ENCODE measurements at regions not wholly inside any gene's neighbourhood (a gene's known extent, or its start where the extent isn't known, plus 50 kb on each side); places are given as distances from the start of the nearest gene placed in this dataset.

GRCh38 chr5:153136910-153137614, 353.4 kb upstream of the GRIA1 start:
- ChIA-PET POLR2A (no interaction called here), CTCF (no interaction called here)
- Histone ChIP-seq H3K9me3 (no peaks in the 10 kb centered on the region), H3K4me3 (no peak overlapping the region), H3K4me1 (no peaks in the 10 kb centered on the region), H3K27ac (no peak overlapping the region), H3K4me2 (no peak overlapping the region)
- WGBS (ENCODE audit: missing lambda C conversion rate), result 1% methylated on average over 6 of the region's 6 CpGs
- no peak for ATAC-seq
- no peak for TF ChIP-seq HES2 (IDR thresholded peaks at IDR 0.05)
- no peak for TF ChIP-seq ZNF302 (CRISPR knock-in tag; IDR thresholded peaks at IDR 0.05)
- no peak for TF ChIP-seq HDAC2 (IDR thresholded peaks at IDR 0.05)
- no peak for TF ChIP-seq PHF8 (IDR thresholded peaks at IDR 0.05; ENCODE audit: borderline replicate concordance, low read depth)
- no peak for TF ChIP-seq SMC3 (IDR thresholded peaks at IDR 0.05)
- no peak for TF ChIP-seq KDM1A (IDR thresholded peaks at IDR 0.05; ENCODE audit: low read depth)
- no peak for TF ChIP-seq ATOH8 (CRISPR knock-in tag; IDR thresholded peaks at IDR 0.05; ENCODE audit: low read depth)
- no peak for TF ChIP-seq HMGXB4 (CRISPR knock-in tag; IDR thresholded peaks at IDR 0.05; ENCODE audit: borderline replicate concordance)
- TF ChIP-seq CEBPB (IDR thresholded peaks at IDR 0.05), result no peak
- no peak for TF ChIP-seq USF2 (IDR thresholded peaks at IDR 0.05)
- no peak for TF ChIP-seq PBX3 (IDR thresholded peaks at IDR 0.05)
- TF ChIP-seq KDM5A (IDR thresholded peaks at IDR 0.05), result no peak
- no peak for TF ChIP-seq MYC (IDR thresholded peaks at IDR 0.05; ENCODE audit: borderline replicate concordance, low read length)
- no peak for TF ChIP-seq ZC3H11A (IDR thresholded peaks at IDR 0.05)
- DNase-seq (ENCODE audit: low read depth in 1 of 2, low spot score in 1 of 2), result no peak
- FAIRE-seq, result no peak

- peak in 1 of 2 experiments; percentile 68; a peak in 3 of 6 replicates for ATAC-seq
- H3K27ac ChIP-seq, result no peak overlapping the region
- WGBS (ENCODE audit: missing lambda C conversion rate), result 35% methylated on average over 7 of the region's 7 CpGs
- H3K9me3 ChIP-seq, result no peaks in the 10 kb centered on the region
- CTCF ChIA-PET, result no interaction called here
- H3K4me3 ChIP-seq, result no peak overlapping the region
- TF ChIP-seq HOXB5 (CRISPR knock-in tag; IDR thresholded peaks at IDR 0.05) (no peak), BHLHE40 (IDR thresholded peaks at IDR 0.05; ENCODE audit: low read depth, low read length) (no peak), HOXB13 (CRISPR knock-in tag; IDR thresholded peaks at IDR 0.05; ENCODE audit: low read depth) (no peak), RAD21 (conservative IDR thresholded peaks at IDR 0.05 in 1 of 2, IDR thresholded peaks at IDR 0.05 in 1 of 2) (peak in 1 of 2 experiments; percentile 40; a peak in 2 of 5 replicates), FOSB (CRISPR knock-in tag; IDR thresholded peaks at IDR 0.05) (no peak)
- POLR2A ChIA-PET, result no interaction called here
- no peaks in the 10 kb centered on the region for H3K4me1 ChIP-seq
- H3K4me2 ChIP-seq, result no peak overlapping the region
- no peak for FAIRE-seq
- peak in 1 of 2 experiments; percentile 25 for DNase-seq (ENCODE audit: low read depth in 1 of 2, low spot score in 1 of 2)
Measured at GRCh38 chr5:153147891-153148623, 342.4 kb upstream of the GRIA1 start.
